Prostate gland (tissue), 1 donor: ENCODE measurements at regions not wholly inside any gene's neighbourhood (a gene's known extent, or its start where the extent isn't known, plus 50 kb on each side); places are given as distances from the start of the nearest gene placed in this dataset.

Experiments
- POLR2A ChIP-seq: fragments of 450-650 bp; IDR thresholded peaks from one replicate; pipeline ENCODE4 v1.6.1; 2016; ENCODE audit warnings: antibody characterized with exemption, mild to moderate bottlenecking
- POLR2AphosphoS5 ChIP-seq: sonication (generic); formaldehyde crosslinking; IDR thresholded peaks from one replicate; pipeline ENCODE4 v1.6.1; 2017; ENCODE audit warnings: antibody characterized with exemption

GRCh38 chr3:106004137-106004681 is 135.4 kb upstream of the CBLB start:
- TF ChIP-seq POLR2AphosphoS5 (no peak), POLR2A (no peak)
